HG03378 (cell line): ENCODE measurements at regions not wholly inside any gene's neighbourhood (a gene's known extent, or its start where the extent isn't known, plus 50 kb on each side); places are given as distances from the start of the nearest gene placed in this dataset.

ENCODE experiments used
- ATAC-seq: cut with Tn5 transposase; IDR thresholded peaks from one replicate; pipeline ENCODE4 v1.9.1; 2021; ENCODE audit warnings: mild to moderate bottlenecking, moderate library complexity; ENCODE audit not compliant: unreplicated experiment

DNA sequence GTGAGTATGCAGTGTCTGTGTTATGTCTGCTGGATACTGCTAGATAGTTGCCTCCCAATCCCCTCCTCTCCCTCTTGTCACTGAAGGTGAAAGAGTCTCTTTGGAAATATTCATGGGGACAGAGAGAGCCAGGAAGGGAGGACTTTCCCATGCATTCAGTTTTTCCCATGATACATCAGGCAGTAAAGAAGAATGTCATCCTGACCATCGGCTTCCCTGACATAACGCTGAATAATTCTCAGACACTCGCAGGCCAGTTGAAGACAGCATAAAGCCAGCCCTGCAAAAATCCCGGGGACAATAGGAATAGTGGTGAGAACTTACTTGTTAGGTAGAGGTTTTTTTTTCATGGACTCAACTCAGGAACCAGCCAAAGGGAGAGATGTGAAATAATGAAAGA lies 58.1 kb downstream of the KLF4 start:
- no peak for ATAC-seq

DNA sequence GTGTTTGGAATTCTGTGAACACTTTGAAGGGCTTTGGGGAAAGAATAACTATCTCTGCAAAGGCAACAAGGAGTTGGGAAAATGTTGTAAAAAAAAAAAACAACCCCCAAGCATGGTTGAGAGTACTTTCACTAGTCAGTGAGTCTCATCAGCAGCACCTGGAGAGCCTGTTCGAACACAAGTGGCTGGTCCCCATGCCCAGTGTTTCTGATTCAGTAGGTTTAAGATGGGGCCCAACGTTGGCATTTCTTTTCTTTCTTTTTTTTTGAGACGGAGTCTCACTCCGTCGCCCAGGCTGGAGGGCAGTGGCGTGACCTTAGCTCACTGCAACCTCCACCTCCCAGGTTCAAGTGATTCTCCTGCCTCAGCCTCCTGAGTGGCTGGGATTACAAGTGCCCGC lies 59.5 kb downstream of the KLF4 start:
- ATAC-seq = no peak

DNA sequence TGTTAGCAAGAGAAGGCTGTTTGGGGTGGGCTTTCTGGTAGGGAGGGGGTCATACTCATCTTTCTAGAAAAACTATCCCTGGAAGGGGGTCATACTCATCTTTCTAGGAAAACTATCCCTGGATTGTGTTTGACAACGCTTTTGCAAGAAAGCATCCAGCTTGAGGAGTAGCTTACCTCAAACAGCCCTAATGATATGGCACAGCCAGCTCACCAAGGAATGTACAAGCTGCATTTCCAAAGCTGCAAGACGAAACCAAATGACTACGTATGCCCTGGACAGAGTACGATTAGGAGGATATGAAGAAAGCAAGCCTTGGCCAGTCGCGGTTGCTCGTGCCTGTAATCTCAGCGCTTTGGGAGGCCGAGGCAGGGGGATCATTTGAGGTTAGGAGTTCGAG lies 63.4 kb downstream of the KLF4 start:
- no peak for ATAC-seq

DNA sequence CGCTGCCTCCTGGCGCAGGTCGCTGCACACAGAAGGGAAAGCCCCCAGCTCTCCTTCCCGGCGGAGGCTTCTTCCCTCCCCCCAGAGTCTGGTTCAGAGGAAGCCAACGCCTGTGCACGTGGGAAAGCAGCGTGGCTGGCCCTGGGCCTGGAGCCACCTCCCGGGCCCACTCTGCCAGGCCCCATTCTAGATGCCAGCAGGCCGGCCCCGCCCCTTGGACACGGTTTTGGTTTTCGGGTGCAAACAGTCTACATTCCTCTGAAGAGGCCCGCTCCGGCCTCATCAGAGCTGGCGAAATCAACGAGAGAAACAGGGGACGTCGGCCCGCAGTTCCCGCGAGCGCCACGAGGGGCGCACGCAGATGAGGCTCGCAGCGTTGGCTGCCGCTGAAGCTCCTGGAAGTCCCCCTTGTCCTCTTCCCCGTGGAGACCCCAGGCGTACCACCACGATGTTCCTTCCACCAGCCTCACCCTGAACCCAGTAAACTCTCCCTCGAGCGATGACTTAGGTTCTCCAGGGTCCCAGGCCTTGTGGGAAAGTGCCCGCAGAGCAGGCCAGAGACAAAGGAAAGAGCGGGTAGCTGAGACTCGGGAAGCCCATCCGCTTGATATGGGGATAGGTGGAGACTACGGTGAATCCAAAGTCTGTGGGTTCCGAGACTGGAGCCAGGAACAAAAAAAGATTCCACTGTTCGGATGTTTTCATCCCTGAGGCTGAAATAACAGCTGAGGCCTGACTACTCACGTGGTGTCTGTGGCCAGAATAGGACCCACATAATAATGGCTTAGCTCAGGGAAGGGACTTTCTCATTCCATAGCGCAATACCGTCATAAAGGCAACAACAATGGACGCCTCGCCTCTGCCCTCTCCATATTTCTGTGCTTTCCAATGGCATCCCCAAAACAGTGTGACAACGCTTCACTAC lies 64.2 kb downstream of the KLF4 start:
- ATAC-seq = peak; percentile 89

- no peak for ATAC-seq
Measured at GRCh38 chr9:107423540-107423939, 66.0 kb downstream of the KLF4 start.

- no peak for ATAC-seq
Measured at GRCh38 chr9:107422189-107423185, 67.1 kb downstream of the KLF4 start.

- ATAC-seq = no peak
Measured at GRCh38 chr9:107410420-107410819, 79.1 kb downstream of the KLF4 start.

DNA sequence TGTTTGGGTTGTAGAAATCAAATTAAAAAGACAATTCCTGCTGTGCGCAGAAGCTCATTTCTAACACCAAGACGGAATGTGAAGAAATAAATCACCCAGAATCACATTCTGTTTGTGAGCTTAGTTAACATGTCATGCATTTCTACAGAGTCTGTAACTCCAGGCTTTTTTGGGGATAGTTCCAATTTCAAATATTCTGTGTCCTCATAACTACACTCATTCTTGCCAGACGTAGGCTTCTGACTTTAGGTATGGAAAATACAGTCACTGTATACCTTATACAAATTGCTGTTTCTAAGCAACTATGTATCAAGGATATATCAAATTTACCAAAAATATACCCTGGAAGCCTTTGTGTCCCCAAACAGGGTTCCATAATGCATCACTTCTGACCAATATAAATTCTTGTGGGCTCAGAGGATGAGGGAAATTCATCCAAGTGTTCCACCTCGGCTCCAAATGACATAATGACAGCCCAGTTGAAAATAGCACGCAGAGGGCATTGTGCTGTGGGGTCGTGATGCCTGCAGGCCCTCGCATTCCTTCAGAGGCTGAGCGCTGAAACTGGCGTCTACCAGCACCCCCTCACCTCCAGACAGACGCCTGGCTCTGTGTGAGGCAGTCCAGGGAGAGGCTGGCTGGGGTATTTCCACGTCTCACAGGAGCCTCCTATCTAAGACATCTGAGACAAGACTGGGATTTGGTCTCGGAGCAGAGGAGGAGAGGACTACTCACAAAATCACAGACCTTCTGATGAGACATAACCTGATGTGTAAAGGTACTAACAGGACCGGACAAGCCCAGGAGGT lies 79.8 kb downstream of the KLF4 start:
- ATAC-seq = no peak

- ATAC-seq = no peak
Measured at GRCh38 chr9:107407675-107408074, 81.9 kb downstream of the KLF4 start.

DNA sequence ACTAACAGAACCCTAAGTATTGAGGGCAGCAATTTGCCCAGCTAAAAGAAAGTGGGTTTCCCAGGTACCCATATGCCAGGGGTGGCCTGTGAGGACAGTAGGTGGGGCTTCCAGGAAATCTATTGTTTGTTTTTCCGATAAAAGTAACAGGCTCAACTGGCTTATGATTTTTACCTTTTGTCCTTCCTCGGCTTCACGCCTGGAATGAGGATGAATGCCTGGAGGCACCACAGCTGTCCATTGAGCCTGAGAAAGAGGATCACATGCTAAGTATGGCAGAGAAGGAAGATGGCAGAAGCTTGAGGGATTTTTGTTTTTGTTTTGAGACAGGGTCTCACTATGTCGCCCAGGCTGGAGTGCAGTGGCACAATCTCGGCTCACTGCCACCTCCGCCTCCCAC lies 84.1 kb downstream of the KLF4 start:
- no peak for ATAC-seq

DNA sequence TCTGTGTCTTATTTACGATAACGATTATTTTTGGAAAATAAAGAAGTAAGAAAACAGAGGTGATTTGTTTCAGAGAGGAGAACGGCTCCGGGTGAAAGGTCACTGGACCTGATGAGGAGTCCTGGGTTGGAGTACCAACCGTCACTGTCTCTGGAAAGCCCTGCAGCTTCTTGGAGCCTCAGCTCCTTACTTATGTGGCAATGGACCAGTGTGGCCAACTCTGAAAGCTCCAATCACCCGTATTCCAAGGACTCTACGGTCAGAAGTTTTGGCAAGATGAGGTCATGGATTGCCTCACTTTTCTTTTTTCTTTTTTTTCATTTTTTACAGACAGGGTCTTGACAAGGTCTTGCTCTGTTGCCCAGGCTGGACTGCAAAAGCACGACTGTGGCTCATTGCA lies 84.8 kb downstream of the KLF4 start:
- ATAC-seq = no peak

- ATAC-seq = no peak
Measured at GRCh38 chr9:107404161-107404560, 85.4 kb downstream of the KLF4 start.

DNA sequence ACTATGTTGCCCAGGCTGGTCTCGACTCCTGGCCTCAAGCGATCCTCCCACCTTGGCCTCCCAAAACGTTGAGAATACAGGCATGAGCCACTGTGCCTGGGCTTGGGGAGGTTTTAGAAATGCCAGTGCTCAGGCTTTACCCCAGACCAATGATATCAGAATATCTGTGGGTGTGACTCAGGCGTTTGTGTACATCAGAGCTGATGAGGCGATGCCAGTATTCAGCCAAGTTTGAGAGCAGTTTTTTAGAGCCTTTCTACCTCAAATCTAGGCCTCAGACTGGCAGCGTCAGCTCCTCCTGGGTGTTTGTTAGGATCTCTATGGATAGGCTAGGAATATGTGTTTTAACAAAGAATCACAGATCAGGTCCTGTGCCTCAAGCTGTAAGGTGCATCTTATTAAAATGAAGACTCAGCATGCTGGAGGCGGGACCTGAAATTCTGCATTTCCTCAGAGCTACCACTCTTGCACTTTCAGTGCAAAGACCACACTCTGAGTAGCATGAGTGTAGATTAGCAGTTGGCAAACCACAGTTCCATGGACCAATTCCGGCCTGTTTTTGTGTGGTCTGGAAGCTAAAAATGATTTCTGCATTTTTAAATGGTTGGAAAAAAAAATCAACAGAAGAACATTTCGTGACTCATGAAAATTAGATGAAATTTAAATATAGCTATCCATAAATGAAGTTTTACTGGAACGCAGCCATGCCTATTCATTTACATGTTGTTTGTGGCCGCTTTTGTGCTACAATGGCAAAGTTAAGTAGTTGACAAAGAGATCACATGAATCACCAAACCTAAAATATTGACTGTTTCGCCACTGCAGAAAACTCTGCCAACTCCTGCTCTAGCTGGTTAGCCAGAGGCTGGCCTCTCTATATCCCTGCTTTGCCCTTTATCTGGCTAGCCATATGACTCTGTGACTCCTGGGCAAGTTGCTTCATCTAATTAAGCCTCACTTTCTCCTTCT lies 92.2 kb downstream of the KLF4 start:
- no peak for ATAC-seq

- ATAC-seq = no peak
Measured at GRCh38 chr9:107394264-107394663, 95.3 kb downstream of the KLF4 start.

GRCh38 chr9:107390778-107391177 lies 98.8 kb downstream of the KLF4 start:
- no peak for ATAC-seq

- no peak for ATAC-seq
Measured at GRCh38 chr9:107390279-107390678, 99.3 kb downstream of the KLF4 start.

GRCh38 chr9:107389617-107390071 lies 99.9 kb downstream of the KLF4 start:
- no peak for ATAC-seq

GRCh38 chr9:107388890-107389289 lies 100.7 kb downstream of the KLF4 start:
- ATAC-seq = no peak

GRCh38 chr9:107387409-107387808 lies 102.2 kb downstream of the KLF4 start:
- no peak for ATAC-seq

DNA sequence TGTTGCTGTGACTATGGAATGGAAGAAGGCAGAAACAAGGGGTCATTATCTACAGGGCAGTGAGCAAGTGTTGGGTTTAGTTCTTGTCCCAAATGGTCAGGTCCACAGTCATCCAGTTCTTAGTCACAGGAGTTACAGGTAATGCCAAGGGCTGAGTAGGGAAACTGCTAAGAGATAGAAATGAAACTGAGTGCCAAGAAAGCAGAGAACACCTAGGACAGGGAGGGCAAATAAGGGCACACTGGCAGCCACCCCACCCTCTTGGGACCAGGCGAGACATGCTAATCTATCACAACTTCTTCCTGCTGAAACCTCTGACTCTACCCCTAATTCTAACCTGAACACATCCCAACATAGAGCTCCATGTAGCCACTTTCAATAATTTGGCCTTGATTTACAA lies 103.2 kb downstream of the KLF4 start:
- ATAC-seq = no peak
